Kidney epithelial cell (primary cell): ENCODE measurements at regions not wholly inside any gene's neighbourhood (a gene's known extent, or its start where the extent isn't known, plus 50 kb on each side); places are given as distances from the start of the nearest gene placed in this dataset.

Experiments
- DNase-seq: peaks from one replicate; pipeline ENCODE4 v3.0.0-alpha.2; 2010; ENCODE audit warnings: low read depth
- H3K27me3 ChIP-seq: 2 replicates; pipeline ENCODE4 v1.6.0; 2011; ENCODE audit warnings: low read length; ENCODE audit not compliant: control insufficient read depth, insufficient read depth
- H3K36me3 ChIP-seq: 2 replicates; pipeline ENCODE4 v1.5.1; 2011; ENCODE audit warnings: low read length; ENCODE audit not compliant: control insufficient read depth, insufficient read depth
- H3K4me3 ChIP-seq: 2 replicates; pipeline ENCODE4 v1.5.1; 2011; ENCODE audit warnings: low read depth, mild to moderate bottlenecking, control low read depth, low read length
- CTCF ChIP-seq: IDR thresholded peaks from 2 replicates; pipeline ENCODE4 v1.5.1; 2011; ENCODE audit warnings: mild to moderate bottlenecking, moderate library complexity, low read length, control low read depth, inconsistent platforms; ENCODE audit not compliant: insufficient read depth, poor library complexity, severe bottlenecking

- Histone ChIP-seq H3K4me3 (no peak overlapping the region), H3K27me3 (no peaks in the 10 kb centered on the region), H3K36me3 (no peaks in the 10 kb centered on the region)
- no peak for DNase-seq
- no peak for TF ChIP-seq CTCF
Observed at GRCh38 chr1:55554611-55555010, 339.4 kb upstream of the USP24 start.

GRCh38 chr1:55552636-55553035, 337.5 kb upstream of the USP24 start:
- H3K36me3 ChIP-seq: no peaks in the 10 kb centered on the region
- TF ChIP-seq CTCF: no peak
- no peak overlapping the region for H3K4me3 ChIP-seq
- DNase-seq: no peak
- H3K27me3 ChIP-seq: no peaks in the 10 kb centered on the region

- no peak for TF ChIP-seq CTCF
- Histone ChIP-seq H3K4me3 (no peak overlapping the region), H3K27me3 (no peaks in the 10 kb centered on the region), H3K36me3 (no peaks in the 10 kb centered on the region)
- DNase-seq: no peak
Observed at GRCh38 chr1:55547405-55547804, 332.2 kb upstream of the USP24 start.

GRCh38 chr1:55546553-55546952, 331.4 kb upstream of the USP24 start:
- Histone ChIP-seq H3K27me3 (no peaks in the 10 kb centered on the region), H3K4me3 (no peak overlapping the region), H3K36me3 (no peaks in the 10 kb centered on the region)
- DNase-seq: no peak
- no peak for TF ChIP-seq CTCF

- no peak for DNase-seq
- no peaks in the 10 kb centered on the region for H3K27me3 ChIP-seq
- no peak for TF ChIP-seq CTCF
- H3K4me3 ChIP-seq: no peak overlapping the region
- H3K36me3 ChIP-seq: no peaks in the 10 kb centered on the region
Observed at GRCh38 chr1:55544826-55545225, 329.7 kb upstream of the USP24 start.

GRCh38 chr1:55542901-55543504, 327.8 kb upstream of the USP24 start:
- no peak for TF ChIP-seq CTCF
- H3K4me3 ChIP-seq: no peak overlapping the region
- H3K36me3 ChIP-seq: no peaks in the 10 kb centered on the region
- H3K27me3 ChIP-seq: no peaks in the 10 kb centered on the region
- DNase-seq: no peak
